ENCODE measurements at regions not wholly inside any gene's neighbourhood (a gene's known extent, or its start where the extent isn't known, plus 50 kb on each side); places are given as distances from the start of the nearest gene placed in this dataset.

GRCh38 chr16:13435415-13435814 lies 484.5 kb upstream of the ERCC4 start:
- TF ChIP-seq CTCF (conservative IDR thresholded peaks at IDR 0.05 in 1 of 2, IDR thresholded peaks at IDR 0.05 in 1 of 2; ENCODE audit: extremely low read depth in 1 of 2, insufficient read depth in 1 of 2, low read depth in 1 of 2, low read length in 2 of 2) (no peak), EZH2 (IDR thresholded peaks at IDR 0.05; ENCODE audit: borderline replicate concordance, low read length) (no peak)
